HG02840 (cell line): ENCODE measurements at regions not wholly inside any gene's neighbourhood (a gene's known extent, or its start where the extent isn't known, plus 50 kb on each side); places are given as distances from the start of the nearest gene placed in this dataset.
A peak's percentile ranks its signal among the peaks of the same experiment; 100 is the strongest.

Experiments
- ATAC-seq: cut with Tn5 transposase; IDR thresholded peaks from one replicate; pipeline ENCODE4 v1.9.1; 2021; ENCODE audit warnings: mild to moderate bottlenecking, moderate library complexity, moderate number of reproducible peaks; ENCODE audit not compliant: unreplicated experiment, low FRiP score

GRCh38 chr3:3633761-3634160 lies 165.5 kb upstream of the LRRN1 start:
- ATAC-seq, result no peak

GRCh38 chr3:3632449-3632848 lies 166.8 kb upstream of the LRRN1 start:
- no peak for ATAC-seq

GRCh38 chr3:3631114-3631513 lies 168.1 kb upstream of the LRRN1 start:
- ATAC-seq, result no peak

- ATAC-seq, result no peak
Measured at GRCh38 chr3:3629911-3630310, 169.3 kb upstream of the LRRN1 start.

- peak; percentile 70 for ATAC-seq
Measured at GRCh38 chr3:3628676-3629328, 170.4 kb upstream of the LRRN1 start.

GRCh38 chr3:3627114-3627513 lies 172.1 kb upstream of the LRRN1 start:
- ATAC-seq, result no peak

- no peak for ATAC-seq
Measured at GRCh38 chr3:3625544-3626271, 173.5 kb upstream of the LRRN1 start.

- no peak for ATAC-seq
Measured at GRCh38 chr3:3619815-3620214, 179.4 kb upstream of the LRRN1 start.

GRCh38 chr3:3618623-3619022 lies 180.6 kb upstream of the LRRN1 start:
- no peak for ATAC-seq

GRCh38 chr3:3615533-3615932 lies 183.7 kb upstream of the LRRN1 start:
- no peak for ATAC-seq

GRCh38 chr3:3610581-3611298 lies 188.5 kb upstream of the LRRN1 start:
- no peak for ATAC-seq

GRCh38 chr3:3606321-3606720 lies 192.9 kb upstream of the LRRN1 start:
- no peak for ATAC-seq

- ATAC-seq, result no peak
Measured at GRCh38 chr3:3605226-3605625, 194.0 kb upstream of the LRRN1 start.

GRCh38 chr3:3603351-3603750 lies 195.9 kb upstream of the LRRN1 start:
- ATAC-seq, result no peak

GRCh38 chr3:3600665-3601340 lies 198.4 kb upstream of the LRRN1 start:
- no peak for ATAC-seq

GRCh38 chr3:3599016-3599415 lies 200.2 kb upstream of the LRRN1 start:
- no peak for ATAC-seq

- ATAC-seq, result no peak
Measured at GRCh38 chr3:3594986-3595385, 204.2 kb upstream of the LRRN1 start.

GRCh38 chr3:3589715-3590130 lies 209.5 kb upstream of the LRRN1 start:
- no peak for ATAC-seq

GRCh38 chr3:3587647-3587972 lies 211.6 kb upstream of the LRRN1 start:
- ATAC-seq, result no peak

- ATAC-seq, result no peak
Measured at GRCh38 chr3:3586843-3587646, 212.2 kb upstream of the LRRN1 start.
